Subcutaneous abdominal adipose tissue (tissue), 5 donors: ENCODE measurements at regions not wholly inside any gene's neighbourhood (a gene's known extent, or its start where the extent isn't known, plus 50 kb on each side); places are given as distances from the start of the nearest gene placed in this dataset.
A peak's percentile ranks its signal among the peaks of the same experiment; 100 is the strongest.

Source experiments
- H3K27ac ChIP-seq: one replicate; pipeline ENCODE4 v1.7.0; 2013; ENCODE audit warnings: low read depth, mild to moderate bottlenecking, inconsistent platforms, low read length, moderate library complexity
- H3K27me3 ChIP-seq, 5 donors: one replicate each; pipeline ENCODE4 v1.7.0; 2013; ENCODE audit warnings: low read length in 5 of 5, inconsistent platforms in 1 of 5; ENCODE audit not compliant: control insufficient read depth in 5 of 5, insufficient read depth in 4 of 5
- H3K36me3 ChIP-seq, 5 donors: one replicate each; pipeline ENCODE4 v1.7.0; 2013; ENCODE audit warnings: low read length in 5 of 5; ENCODE audit not compliant: control insufficient read depth in 5 of 5, insufficient read depth in 5 of 5
- H3K4me1 ChIP-seq, 5 donors: one replicate each; pipeline ENCODE4 v1.7.0; 2013; ENCODE audit warnings: low read length in 5 of 5, mild to moderate bottlenecking in 3 of 5, moderate library complexity in 1 of 5; ENCODE audit not compliant: control insufficient read depth in 5 of 5, insufficient read depth in 5 of 5
- H3K4me3 ChIP-seq, 5 donors: one replicate each; pipeline ENCODE4 v1.7.0; 2013; ENCODE audit warnings: low read length in 5 of 5, low read depth in 1 of 5
- H3K9ac ChIP-seq, 5 donors: one replicate each; pipeline ENCODE4 v1.7.0; 2013; ENCODE audit warnings: low read length in 5 of 5, mild to moderate bottlenecking in 4 of 5, moderate library complexity in 3 of 5
- H3K9me3 ChIP-seq, 5 donors: one replicate each; pipeline ENCODE4 v1.7.0; 2013; ENCODE audit warnings: low read length in 5 of 5; ENCODE audit not compliant: control insufficient read depth in 5 of 5
- donor health status: healthy.
- donor health status: healthy.
- donor health status: healthy.
- donor health status: healthy.
- donor health status: healthy.

DNA sequence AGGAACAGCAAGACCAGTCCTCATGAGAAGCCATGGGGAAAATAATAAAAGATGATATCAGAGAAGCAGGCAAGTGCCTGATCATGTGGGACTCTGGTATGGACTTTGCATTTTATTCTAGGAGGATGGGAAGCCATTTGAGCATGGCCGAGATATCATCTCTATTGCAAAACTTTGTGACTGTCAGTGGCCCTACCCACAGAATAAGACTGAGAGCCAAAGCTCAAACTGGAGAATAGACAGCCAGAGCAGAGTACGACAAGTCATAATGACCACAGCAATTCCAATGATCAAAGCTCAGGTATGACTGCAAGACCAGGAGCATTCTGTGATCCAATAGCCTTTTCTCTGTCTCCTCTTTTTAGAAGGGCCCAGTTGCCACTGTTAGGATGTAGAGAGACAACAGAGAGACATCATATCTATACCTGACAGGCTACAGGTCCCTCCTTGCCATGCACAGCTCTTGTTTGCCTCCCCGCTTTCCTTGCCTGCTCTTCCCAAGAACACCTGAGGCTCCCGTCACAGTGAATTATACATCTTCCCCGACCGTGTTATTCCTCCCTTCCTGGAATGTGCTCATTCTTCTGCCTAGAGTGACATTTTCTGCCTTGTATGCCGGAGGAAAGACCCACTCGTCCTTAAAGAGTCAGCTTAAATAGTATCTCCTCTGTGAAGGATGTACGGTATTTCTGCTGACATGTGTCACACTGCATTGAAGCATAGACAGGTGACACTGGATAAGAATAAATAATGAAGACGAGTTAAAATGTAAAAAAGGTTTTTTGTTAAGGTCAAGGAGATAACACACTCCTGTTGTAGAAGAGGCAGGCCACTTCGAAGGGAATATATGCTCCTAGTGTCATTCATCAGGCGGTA lies 248.7 kb upstream of the MAP3K1 start:
- H3K4me3 ChIP-seq, result no peak overlapping the region
- H3K4me1 ChIP-seq, result peaks cover 10 to 43% (median 30%) of the 10 kb centered on the region in 5 donors
- H3K9me3 ChIP-seq, result no peaks in the 10 kb centered on the region
- H3K27ac ChIP-seq, result no peak overlapping the region
- no peaks in the 10 kb centered on the region for H3K27me3 ChIP-seq
- no peaks in the 10 kb centered on the region for H3K36me3 ChIP-seq
- no peak overlapping the region for H3K9ac ChIP-seq

DNA sequence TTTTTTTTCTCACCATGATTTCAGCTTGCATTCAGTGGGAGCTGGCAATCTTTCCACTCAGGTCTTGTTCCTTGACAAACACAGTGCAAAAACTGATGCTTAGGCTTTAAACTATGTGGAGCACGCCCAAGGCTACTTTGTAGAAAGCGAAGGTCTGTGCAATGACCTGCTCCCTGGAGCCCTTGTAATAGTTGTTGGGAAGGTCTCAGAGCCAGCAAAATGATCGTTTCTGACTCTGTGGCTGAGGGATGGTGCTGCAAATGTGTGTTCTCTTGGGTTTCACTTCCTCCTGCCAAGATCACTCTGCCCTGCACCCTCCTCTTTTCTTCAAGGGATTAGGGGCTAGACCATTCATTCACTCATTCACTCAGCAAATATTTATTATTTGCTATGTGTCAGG lies 249.7 kb upstream of the MAP3K1 start:
- no peaks in the 10 kb centered on the region for H3K27me3 ChIP-seq
- H3K4me3 ChIP-seq, result no peak overlapping the region
- peak overlapping the region; percentile 81 for H3K27ac ChIP-seq

DNA sequence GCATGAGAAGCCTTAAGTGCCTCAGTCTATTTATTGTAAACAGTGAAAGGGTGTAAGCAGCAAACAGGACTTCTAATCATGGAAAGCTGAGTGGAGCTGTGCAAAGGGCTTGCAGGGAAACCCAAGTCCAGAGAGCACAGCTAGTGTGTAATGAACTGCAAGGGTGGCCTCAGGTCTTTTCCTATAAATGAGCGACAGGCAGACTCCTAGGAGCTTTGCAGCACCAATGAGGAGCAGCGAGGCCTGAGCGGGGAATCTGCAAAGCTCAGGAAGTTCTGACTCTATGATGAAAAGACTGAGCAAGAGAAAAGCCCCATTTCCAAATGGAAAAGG lies 250.1 kb upstream of the MAP3K1 start:
- Histone ChIP-seq H3K27ac (peak overlapping the region; percentile 81), H3K4me1 (peaks cover 10 to 40% (median 30%) of the 10 kb centered on the region in 5 donors), H3K36me3 (no peaks in the 10 kb centered on the region), H3K9me3 (no peaks in the 10 kb centered on the region), H3K27me3 (no peaks in the 10 kb centered on the region), H3K4me3 (no peak overlapping the region), H3K9ac (peak overlapping the region in 1 of 5 donors; percentile 30)

More for the DNA sequence above, 249.7 kb upstream of the MAP3K1 start:
- no peak overlapping the region for H3K9ac ChIP-seq
- peaks cover 10 to 43% (median 30%) of the 10 kb centered on the region in 5 donors for H3K4me1 ChIP-seq
- no peaks in the 10 kb centered on the region for H3K36me3 ChIP-seq
- no peaks in the 10 kb centered on the region for H3K9me3 ChIP-seq

DNA sequence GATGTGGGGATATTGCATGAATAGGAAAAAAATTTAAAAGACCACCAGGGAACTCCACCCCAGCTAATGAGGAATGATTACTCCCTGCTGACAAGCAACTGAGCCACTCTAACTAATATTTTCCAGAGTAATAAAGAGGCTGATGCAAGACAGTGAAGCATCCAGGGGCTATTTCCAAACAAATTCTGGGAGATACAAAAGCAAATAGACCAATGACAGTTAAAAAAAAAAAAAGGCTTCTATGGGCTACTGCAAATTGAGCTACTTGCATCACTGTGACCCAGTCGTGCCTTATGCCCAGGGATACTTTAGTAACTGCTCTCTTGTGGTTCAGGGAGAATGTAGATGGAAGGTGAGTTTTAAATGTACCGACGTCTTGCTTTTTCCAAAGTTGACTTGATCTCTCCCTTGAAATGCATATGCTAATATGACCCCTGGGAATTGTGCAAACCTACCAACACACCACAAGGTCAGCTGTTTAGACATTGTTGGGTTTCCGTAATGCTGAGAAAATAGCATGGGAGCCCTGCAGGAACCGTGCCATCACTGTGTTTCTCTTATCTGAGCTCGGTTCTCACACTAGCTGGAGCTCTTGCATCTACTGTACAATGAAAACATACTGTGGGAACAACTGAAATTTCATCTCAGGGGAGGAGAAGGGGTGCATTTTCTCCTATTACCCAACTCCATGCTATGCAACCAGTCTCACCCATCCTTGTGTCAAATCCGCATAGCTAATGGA lies 250.6 kb upstream of the MAP3K1 start:
- peaks cover 10 to 35% (median 25%) of the 10 kb centered on the region in 5 donors for H3K4me1 ChIP-seq
- peak overlapping the region; percentile 81 for H3K27ac ChIP-seq
- peak overlapping the region in 1 of 5 donors; percentile 30 for H3K9ac ChIP-seq
- no peaks in the 10 kb centered on the region for H3K36me3 ChIP-seq
- no peaks in the 10 kb centered on the region for H3K27me3 ChIP-seq
- H3K4me3 ChIP-seq, result no peak overlapping the region
- peaks cover 0 to 3% (median 0%) of the 10 kb centered on the region in 5 donors for H3K9me3 ChIP-seq

DNA sequence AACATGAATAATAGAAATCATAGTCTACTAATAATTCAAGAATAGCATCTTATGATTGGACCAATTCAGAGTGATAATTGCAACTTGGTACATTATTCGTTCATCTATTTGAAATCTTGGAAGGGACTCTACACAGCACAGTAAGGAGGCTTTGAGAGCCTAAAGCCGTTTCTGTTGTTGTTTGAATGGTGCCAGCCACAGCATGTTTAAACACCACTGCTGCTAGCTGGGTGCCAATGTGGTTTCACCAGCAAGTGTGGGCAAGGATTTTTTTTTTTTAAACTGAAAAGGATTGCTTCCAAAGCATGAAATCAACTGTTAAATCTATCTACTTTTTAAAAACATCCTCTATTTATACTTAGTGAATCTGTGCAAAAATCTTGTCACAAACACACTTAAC lies 253.9 kb upstream of the MAP3K1 start:
- Histone ChIP-seq H3K4me1 (peaks cover 10 to 25% (median 21%) of the 10 kb centered on the region in 5 donors), H3K27ac (no peak overlapping the region), H3K36me3 (no peaks in the 10 kb centered on the region), H3K9me3 (peaks cover 0 to 3% (median 0%) of the 10 kb centered on the region in 5 donors), H3K27me3 (no peaks in the 10 kb centered on the region), H3K9ac (no peak overlapping the region), H3K4me3 (no peak overlapping the region)

DNA sequence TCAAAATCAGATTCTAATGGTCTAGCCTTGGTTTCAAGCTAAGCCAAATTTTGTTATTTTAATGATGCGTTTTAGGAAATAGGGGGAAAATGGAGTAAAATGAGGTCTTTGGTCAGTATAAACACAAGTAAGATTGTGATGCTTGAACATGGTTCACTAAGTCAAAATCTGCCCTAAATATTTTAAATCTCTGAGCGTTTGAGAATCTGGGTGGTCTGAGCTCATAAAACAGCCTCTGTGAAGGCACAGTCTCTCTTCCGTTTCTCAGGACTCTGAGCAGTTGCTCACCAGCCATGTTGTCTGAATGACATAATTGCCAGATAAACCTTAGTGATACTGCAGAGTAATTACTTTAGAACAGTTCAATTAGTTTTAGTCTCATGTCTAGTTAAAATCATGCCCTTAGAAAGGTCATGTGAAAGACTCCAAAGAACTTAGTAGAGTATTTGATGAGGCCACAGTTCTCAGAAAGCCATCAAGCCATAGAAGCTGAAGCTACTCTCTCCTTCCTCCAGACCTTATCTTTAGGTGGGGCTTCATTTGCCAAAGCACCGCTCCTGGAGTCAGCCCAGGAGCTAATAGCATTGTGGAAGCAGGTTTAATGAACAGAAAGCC lies 257.1 kb upstream of the MAP3K1 start:
- Histone ChIP-seq H3K9ac (no peak overlapping the region), H3K27me3 (no peaks in the 10 kb centered on the region), H3K27ac (no peak overlapping the region), H3K9me3 (peaks cover 0 to 3% (median 0%) of the 10 kb centered on the region in 5 donors), H3K4me1 (peaks cover 0 to 3% (median under 1%) of the 10 kb centered on the region in 5 donors), H3K36me3 (no peaks in the 10 kb centered on the region), H3K4me3 (no peak overlapping the region)

DNA sequence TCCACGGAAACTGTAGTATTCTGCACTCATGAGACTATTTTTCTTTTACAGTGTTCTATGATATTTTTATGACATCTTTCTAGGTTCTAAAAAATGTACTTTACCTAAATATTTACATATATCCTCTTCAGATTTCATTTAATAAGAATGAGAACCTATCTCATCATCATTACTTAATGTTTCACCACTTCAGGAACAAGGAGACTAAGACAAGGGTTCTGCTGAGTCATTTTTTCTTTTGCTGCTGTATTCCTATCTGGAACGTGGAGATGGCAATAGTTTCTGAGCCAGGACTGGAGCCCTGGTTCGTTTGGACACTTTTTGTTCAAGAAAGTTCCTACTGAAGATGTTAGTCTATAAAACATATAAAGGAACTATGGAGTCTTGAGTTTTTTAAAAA lies 258.2 kb upstream of the MAP3K1 start:
- no peaks in the 10 kb centered on the region for H3K36me3 ChIP-seq
- H3K9me3 ChIP-seq, result peaks cover 0 to 3% (median 0%) of the 10 kb centered on the region in 5 donors
- no peaks in the 10 kb centered on the region for H3K27me3 ChIP-seq
- H3K4me1 ChIP-seq, result peaks cover 0 to 11% (median 6%) of the 10 kb centered on the region in 5 donors
- H3K9ac ChIP-seq, result no peak overlapping the region
- H3K4me3 ChIP-seq, result no peak overlapping the region
- H3K27ac ChIP-seq, result no peak overlapping the region

DNA sequence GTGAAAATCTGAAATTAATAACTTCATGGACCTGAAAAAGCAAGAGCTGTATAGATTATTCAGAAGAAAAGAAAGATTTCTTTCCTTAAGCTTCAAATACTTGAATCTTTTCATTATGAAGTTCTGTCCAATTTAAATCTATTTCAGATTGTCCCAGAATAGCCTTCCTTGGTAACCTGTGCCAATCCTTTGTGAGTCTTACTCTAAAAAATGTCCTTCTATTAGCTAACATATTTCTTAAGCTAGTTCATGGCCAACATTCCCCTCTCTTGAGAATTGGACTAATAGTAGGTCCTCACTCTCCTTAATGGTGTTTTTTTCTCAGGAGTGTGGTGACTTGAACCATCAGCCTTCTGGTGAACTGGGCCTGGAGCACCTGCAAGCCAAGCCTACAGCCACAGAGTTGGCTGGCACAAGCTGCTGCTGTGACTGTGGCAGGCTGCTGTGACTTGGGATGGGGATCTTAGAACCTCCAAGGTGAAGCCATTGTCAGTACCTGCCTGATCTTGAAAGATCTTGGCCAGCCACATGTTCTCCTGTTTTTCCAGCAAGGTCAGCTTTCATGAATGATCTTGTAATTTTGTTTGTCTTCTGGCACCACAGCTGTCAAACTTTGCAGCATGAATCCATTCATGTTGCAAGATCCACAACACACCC lies 262.6 kb upstream of the MAP3K1 start:
- Histone ChIP-seq H3K36me3 (no peaks in the 10 kb centered on the region), H3K27ac (peak overlapping the region; percentile 65), H3K9ac (no peak overlapping the region), H3K9me3 (no peaks in the 10 kb centered on the region), H3K27me3 (no peaks in the 10 kb centered on the region), H3K4me1 (peaks cover 3 to 41% (median 31%) of the 10 kb centered on the region in 5 donors), H3K4me3 (no peak overlapping the region)

DNA sequence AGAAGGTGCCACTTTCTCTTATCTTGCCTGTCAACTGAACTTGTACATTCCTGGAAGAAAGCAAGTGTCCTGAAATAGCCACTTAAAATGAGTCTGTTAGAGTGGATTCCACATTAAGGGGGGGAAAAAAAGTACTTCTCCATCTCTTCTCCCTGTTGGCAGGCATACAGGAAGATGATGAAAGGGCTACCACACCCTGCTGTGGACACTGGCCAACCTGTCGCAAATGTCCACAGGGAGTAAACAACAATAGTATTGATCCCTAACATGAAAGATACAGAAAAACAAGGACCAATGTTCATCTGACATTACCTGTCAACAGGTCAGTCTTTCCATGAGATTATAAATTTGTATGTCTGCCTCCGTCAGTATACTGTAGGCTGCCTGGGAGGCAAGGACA lies 265.1 kb upstream of the MAP3K1 start:
- Histone ChIP-seq H3K27me3 (no peaks in the 10 kb centered on the region), H3K9ac (no peak overlapping the region), H3K4me3 (no peak overlapping the region), H3K9me3 (no peaks in the 10 kb centered on the region), H3K4me1 (peaks cover 3 to 46% (median 31%) of the 10 kb centered on the region in 5 donors), H3K27ac (no peak overlapping the region), H3K36me3 (no peaks in the 10 kb centered on the region)
